ENCODE measurements at regions not wholly inside any gene's neighbourhood (a gene's known extent, or its start where the extent isn't known, plus 50 kb on each side); places are given as distances from the start of the nearest gene placed in this dataset.

GRCh38 chr3:117997201-117998049, 1037.2 kb downstream of the IGSF11 start:
- TF ChIP-seq, protein P1, sequence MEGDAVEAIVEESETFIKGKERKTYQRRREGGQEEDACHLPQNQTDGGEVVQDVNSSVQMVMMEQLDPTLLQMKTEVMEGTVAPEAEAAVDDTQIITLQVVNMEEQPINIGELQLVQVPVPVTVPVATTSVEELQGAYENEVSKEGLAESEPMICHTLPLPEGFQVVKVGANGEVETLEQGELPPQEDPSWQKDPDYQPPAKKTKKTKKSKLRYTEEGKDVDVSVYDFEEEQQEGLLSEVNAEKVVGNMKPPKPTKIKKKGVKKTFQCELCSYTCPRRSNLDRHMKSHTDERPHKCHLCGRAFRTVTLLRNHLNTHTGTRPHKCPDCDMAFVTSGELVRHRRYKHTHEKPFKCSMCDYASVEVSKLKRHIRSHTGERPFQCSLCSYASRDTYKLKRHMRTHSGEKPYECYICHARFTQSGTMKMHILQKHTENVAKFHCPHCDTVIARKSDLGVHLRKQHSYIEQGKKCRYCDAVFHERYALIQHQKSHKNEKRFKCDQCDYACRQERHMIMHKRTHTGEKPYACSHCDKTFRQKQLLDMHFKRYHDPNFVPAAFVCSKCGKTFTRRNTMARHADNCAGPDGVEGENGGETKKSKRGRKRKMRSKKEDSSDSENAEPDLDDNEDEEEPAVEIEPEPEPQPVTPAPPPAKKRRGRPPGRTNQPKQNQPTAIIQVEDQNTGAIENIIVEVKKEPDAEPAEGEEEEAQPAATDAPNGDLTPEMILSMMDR (IDR thresholded peaks at IDR 0.05) = peak; percentile 13 to 73 (median 71)
- peak in 1 of 2 donors; percentile 72 for TF ChIP-seq POLR2AphosphoS5 (IDR thresholded peaks at IDR 0.05; ENCODE audit: insufficient read depth in 1 of 2, low read depth in 1 of 2)
